NCI-H2171 treated with DMSO at 0.1 percent for 48 hours (cell line): ENCODE measurements at regions not wholly inside any gene's neighbourhood (a gene's known extent, or its start where the extent isn't known, plus 50 kb on each side); places are given as distances from the start of the nearest gene placed in this dataset.

Experiments used
- DNase-seq: peaks from one replicate; lab custom pipeline; 2025; lab: John Stamatoyannopoulos, UW

DNA sequence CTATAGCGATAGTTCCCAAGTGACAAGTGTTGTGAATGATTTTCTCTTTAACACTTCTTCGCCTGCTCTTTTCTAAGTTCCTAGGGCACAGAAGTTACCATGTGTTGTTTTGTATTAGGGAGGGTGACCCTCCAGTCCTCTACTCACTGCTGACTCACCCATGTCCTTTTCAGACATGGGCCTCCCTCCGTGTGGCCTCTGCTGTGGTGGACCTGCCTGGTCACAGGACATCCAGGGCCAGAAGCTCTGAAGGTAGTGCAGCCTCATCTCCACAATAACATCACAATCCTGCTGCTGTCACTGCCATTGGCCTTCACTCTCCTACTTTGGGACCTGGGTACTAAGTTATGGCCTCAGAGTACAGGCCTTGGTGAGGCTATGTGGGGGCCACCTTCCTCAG is 87.1 kb upstream of the TNFAIP3 start:
- DNase-seq = no peak

- DNase-seq = no peak
Measured at GRCh38 chr6:137780447-137781034, 86.5 kb upstream of the TNFAIP3 start.

DNA sequence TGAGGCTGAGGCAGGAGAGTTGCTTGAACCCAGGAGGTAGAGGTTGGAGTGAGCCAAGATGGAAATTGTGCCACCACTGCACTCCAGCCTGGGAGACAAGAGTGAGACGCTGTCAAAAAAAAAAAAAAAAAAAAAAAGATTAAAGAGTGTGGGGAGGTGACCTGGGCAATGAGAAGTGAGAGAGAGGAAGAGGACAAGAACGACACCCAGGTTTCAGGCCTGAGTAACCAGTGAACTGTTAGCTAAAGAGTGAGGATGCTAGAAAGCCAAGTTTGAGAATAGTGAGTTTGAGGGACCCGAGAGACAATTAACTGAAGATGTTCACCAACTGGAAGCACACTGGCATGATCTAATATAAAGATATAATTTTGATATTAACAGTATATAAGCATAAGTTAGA is 85.4 kb upstream of the TNFAIP3 start:
- DNase-seq = no peak

GRCh38 chr6:137782166-137783039 is 84.7 kb upstream of the TNFAIP3 start:
- no peak for DNase-seq

GRCh38 chr6:137783710-137784109 is 83.3 kb upstream of the TNFAIP3 start:
- DNase-seq = no peak

GRCh38 chr6:137784583-137784982 is 82.5 kb upstream of the TNFAIP3 start:
- no peak for DNase-seq

DNA sequence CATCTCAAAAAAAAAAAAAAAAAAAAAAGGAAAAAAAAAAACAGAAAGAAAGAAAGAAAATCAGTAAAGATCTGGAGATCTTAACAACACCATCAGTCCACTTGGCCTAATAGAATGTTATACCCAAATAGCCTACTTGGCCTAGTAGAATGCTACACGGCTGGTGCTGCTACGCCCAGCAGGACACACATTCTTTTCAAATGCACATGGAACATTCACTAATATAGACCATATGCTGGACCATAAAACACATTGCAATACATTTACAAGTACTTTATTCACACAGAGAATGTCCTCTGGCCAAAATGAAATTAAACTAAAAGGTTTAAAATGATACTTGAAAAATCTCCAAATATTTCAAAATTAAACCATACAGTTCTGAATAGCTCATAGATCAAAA is 80.0 kb upstream of the TNFAIP3 start:
- no peak for DNase-seq

- no peak for DNase-seq
Measured at GRCh38 chr6:137788248-137788647, 78.8 kb upstream of the TNFAIP3 start.

DNA sequence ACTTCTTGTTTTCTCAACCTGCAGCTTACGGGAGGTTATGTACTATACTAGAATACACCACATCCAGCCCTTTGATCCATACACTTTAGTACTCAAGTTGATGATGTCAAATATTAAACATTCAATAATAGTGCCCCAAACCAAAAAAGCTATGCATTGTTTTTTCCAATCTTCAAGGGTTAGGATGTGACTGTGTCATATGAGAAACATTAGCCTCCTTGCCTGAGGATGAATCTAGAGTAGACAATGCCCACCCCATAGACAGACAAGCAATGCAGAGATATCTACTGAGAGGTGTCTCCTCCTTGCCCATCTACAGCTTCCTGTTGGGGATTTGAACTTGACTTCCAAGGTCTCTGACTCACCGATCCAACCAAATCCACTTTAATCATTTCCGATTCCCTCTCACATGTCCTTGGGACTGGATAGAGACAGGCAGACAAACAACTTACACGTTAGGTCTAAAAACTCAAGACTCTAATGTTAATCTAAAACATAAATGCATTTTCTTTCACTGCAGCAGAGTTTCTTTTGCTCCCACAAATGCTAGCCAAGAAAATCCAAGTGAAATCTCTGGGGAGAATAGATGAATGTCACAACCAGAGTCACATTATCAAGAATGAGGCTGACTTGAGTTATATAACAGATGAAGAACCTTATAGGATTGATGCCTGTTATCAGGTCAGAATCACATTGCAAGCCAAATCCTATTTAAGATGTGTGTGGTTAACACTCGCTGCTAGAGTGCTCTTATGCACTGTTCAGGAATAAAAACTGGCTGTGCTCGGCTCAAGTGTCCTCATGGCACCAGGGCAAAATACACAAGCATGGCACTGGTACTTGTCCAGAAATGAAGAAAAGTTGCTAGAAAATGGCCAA is 75.5 kb upstream of the TNFAIP3 start:
- DNase-seq = no peak

- DNase-seq = no peak
Measured at GRCh38 chr6:137792160-137793033, 74.7 kb upstream of the TNFAIP3 start.

- DNase-seq = no peak
Measured at GRCh38 chr6:137793805-137794515, 73.1 kb upstream of the TNFAIP3 start.

GRCh38 chr6:137794516-137795201 is 72.4 kb upstream of the TNFAIP3 start:
- no peak for DNase-seq

DNA sequence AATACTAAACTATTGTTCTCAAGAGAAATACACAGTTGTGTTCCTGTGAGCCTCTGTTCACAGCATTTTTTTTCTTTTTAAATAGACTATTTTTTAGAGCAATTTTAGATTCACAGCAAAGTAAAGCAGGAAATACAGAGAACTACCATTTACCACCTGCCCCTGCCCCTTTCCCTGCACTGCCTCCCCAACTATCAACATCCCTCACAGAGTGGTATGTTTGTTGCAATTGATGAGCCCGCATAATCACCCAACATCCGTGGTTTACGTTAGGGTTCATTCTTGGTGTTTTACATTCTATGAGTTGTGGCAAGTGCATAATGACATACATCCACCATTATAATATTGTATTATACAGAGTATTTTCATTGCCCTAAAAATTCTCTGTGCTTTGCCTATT is 71.6 kb upstream of the TNFAIP3 start:
- no peak for DNase-seq

DNA sequence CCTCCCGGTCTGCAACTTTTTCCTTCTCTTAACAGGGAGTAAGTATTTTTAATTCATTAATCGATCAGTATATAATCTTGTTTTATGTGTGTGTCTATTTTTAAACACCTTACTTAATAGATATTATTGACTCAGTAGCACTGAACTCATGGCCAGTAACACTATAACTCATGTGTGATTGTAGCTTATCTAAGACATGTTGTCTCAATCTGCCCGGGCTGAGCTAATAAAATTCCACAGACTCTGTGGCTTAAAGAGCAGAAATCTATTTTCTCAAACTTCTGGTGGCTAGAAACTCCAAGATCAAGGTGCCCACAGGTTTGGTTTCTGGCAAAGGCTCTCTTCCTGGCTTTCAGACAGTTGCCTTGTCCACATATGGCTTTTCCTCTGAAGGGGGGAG is 68.8 kb upstream of the TNFAIP3 start:
- no peak for DNase-seq

DNA sequence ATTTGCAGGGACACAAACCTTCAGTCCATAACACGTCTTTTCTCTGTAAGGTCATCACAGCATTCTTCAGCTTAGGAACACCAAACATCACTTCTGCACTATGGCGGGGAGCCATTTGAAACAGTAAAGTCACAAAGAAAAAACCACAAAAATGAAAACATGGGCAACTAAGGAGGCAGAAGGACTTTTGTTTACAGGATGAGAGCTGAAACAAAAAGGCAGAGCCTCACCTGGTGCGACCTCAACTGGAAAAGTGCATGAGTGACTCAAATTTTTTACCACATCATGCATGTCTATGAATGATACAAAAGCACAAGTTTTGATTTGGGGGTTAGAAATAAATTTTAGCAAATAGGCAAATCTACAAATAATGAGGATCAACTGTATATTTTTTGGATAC is 68.2 kb upstream of the TNFAIP3 start:
- no peak for DNase-seq

DNA sequence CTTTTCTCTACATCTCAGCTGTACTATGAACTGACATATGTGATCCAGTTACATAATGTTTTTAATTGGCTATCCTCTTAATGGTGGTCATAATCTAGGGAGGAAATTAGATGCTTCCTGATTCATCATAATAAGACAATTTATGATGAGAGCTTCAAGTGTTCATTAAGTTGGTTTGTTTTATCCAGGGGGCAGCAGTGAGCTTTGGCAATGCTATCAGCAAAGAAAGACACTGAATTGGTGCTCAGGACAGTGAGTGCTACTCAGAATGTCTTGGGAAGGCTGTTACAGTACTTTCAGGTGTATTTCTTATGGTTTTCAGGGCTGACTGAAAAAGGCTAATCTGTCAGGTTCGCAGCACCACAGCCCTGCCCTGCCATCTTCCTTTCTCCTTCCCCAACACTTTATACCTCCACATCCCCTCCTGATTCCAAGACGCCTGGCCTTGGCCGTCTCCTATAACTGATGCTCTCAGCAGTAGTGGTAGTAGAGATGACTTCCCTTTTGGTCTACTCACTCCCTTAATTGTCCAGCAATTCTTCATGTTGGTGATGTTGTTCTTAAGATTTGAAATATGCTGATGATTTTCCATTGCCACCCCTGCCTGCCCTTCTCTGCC is 67.0 kb upstream of the TNFAIP3 start:
- DNase-seq = peak; percentile 43

GRCh38 chr6:137800762-137801161 is 66.3 kb upstream of the TNFAIP3 start:
- DNase-seq = no peak

DNA sequence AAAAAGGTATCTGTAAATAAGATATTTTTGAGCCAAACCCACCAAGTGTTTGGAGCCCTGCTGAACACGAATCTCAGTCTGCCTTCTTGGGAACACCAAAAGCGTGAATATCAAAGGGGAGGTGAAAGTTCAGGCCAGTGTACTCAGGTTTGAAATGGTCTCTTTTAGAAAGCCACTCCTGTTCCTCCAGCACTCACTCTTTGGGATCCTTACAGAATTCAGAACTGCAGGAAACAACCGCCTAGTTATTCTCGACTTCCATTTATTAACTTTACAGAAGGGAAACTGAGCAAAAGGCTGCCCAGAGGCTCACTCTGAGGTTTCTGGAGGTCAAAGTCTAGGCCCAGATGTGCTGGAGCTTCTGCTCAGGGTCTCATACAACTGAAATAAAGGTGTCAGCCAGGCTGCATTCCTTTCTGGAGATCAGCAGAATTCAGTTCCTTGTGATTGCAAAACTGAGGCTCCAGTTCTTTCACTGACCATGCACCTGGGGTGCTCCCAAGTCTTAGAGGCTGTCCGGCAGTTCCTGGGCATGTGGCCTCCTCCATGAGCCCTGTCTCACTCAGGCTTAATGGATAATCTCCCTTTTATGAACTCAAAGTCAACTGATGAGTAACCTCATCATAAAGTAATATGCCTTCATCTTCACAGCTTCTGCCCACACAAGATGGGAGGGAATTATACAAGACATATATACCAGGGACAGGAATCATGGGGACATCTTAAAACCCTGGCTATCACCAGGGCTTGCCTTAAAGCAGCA is 65.5 kb upstream of the TNFAIP3 start:
- no peak for DNase-seq
